ENCODE measurements at regions not wholly inside any gene's neighbourhood (a gene's known extent, or its start where the extent isn't known, plus 50 kb on each side); places are given as distances from the start of the nearest gene placed in this dataset.

- Histone ChIP-seq H3K9ac (ENCODE audit: low read length) (no peak overlapping the region), H3K4me3 (ENCODE audit: low read length) (no peak overlapping the region), H3K4me2 (ENCODE audit: low read length) (no peak overlapping the region), H3K27ac (ENCODE audit: low read length) (no peak overlapping the region), H3K79me2 (replicated peaks; ENCODE audit: insufficient read depth, low read length) (no peaks in the 10 kb centered on the region), H2AFZ (ENCODE audit: low read depth, low read length) (no peak overlapping the region), H3K9me2 (ENCODE audit: insufficient read depth, low read length) (no peaks in the 10 kb centered on the region), H3F3A (ENCODE audit: insufficient read depth, low read length, poor library complexity, severe bottlenecking) (no peaks in the 10 kb centered on the region), H3K27me3 (ENCODE audit: insufficient read depth, low read depth, low read length) (no peaks in the 10 kb centered on the region), H3K9me3 (ENCODE audit: low read length) (no peaks in the 10 kb centered on the region), H4K20me1 (ENCODE audit: insufficient read depth) (no peaks in the 10 kb centered on the region), H3K36me3 (ENCODE audit: insufficient read depth, low read length) (no peaks in the 10 kb centered on the region)
- no peak for TF ChIP-seq EP300 (conservative IDR thresholded peaks at IDR 0.05; ENCODE audit: poor library complexity, severe bottlenecking)
- TF ChIP-seq MXI1 (conservative IDR thresholded peaks at IDR 0.05; ENCODE audit: poor library complexity, severe bottlenecking), result no peak
- TF ChIP-seq SMC3 (conservative IDR thresholded peaks at IDR 0.05; ENCODE audit: poor library complexity), result no peak
- no peak for TF ChIP-seq POLR2AphosphoS5 (IDR thresholded peaks at IDR 0.05)
- TF ChIP-seq RAD21 (conservative IDR thresholded peaks at IDR 0.05), result no peak
- TF ChIP-seq, protein P1, sequence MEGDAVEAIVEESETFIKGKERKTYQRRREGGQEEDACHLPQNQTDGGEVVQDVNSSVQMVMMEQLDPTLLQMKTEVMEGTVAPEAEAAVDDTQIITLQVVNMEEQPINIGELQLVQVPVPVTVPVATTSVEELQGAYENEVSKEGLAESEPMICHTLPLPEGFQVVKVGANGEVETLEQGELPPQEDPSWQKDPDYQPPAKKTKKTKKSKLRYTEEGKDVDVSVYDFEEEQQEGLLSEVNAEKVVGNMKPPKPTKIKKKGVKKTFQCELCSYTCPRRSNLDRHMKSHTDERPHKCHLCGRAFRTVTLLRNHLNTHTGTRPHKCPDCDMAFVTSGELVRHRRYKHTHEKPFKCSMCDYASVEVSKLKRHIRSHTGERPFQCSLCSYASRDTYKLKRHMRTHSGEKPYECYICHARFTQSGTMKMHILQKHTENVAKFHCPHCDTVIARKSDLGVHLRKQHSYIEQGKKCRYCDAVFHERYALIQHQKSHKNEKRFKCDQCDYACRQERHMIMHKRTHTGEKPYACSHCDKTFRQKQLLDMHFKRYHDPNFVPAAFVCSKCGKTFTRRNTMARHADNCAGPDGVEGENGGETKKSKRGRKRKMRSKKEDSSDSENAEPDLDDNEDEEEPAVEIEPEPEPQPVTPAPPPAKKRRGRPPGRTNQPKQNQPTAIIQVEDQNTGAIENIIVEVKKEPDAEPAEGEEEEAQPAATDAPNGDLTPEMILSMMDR (IDR thresholded peaks at IDR 0.05; ENCODE audit: poor library complexity, severe bottlenecking), result no peak
- TF ChIP-seq EZH2 (IDR thresholded peaks at IDR 0.05; ENCODE audit: borderline replicate concordance, insufficient read depth, low read length, poor library complexity, severe bottlenecking), result no peak
- no peak for TF ChIP-seq TAF1 (IDR thresholded peaks at IDR 0.05; ENCODE audit: low read depth)
- TF ChIP-seq REST (IDR thresholded peaks at IDR 0.05; ENCODE audit: borderline replicate concordance), result no peak
Observed at GRCh38 chr3:43818229-43818628, 127.5 kb downstream of the ABHD5 start.

DNA sequence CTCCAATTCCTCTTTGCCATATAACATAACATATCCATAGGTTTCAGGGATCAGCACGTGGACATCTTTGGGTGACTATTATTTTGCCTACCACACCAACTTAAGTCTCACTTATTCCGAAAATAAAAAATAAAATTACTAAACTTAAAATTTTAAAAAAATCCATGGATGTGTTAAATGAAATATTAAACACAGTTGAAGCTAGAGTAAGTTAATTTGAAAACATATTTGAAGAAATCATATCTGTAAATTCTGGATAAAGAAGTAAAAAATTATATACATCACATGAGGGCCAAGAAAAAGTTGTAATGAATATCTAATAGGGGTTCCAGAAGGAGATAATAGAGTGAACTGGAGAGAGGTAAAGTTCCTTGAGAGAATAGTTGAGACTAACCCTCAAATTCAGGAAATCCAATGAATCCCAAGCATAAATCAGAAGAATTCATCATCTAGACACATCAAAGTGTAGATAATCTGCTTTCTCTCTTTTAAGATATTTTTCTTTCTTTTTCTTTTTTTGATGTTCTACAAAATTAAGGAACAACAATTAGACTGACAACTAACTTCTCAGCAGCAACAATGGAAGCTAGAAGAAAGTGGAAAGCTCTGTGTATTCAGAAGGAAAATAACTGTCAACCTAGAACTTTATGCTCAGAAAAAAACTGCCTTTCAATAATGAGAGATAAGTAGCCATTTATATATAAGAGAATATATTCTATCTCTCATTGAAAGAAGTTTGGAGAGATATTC, 147.4 kb downstream of the ABHD5 start:
- no peak overlapping the region for H3K4me3 ChIP-seq (ENCODE audit: low read length)
- H3K27me3 ChIP-seq (ENCODE audit: insufficient read depth, low read depth, low read length), result no peaks in the 10 kb centered on the region
- H3K36me3 ChIP-seq (ENCODE audit: insufficient read depth, low read length), result no peaks in the 10 kb centered on the region
- H3K27ac ChIP-seq (ENCODE audit: low read length), result no peak overlapping the region
- no peaks in the 10 kb centered on the region for H3F3A ChIP-seq (ENCODE audit: insufficient read depth, low read length, poor library complexity, severe bottlenecking)
- H3K9ac ChIP-seq (ENCODE audit: low read length), result no peak overlapping the region
- TF ChIP-seq SMC3 (conservative IDR thresholded peaks at IDR 0.05; ENCODE audit: poor library complexity), result no peak
- TF ChIP-seq, protein P1 (IDR thresholded peaks at IDR 0.05; ENCODE audit: poor library complexity, severe bottlenecking), result no peak
- TF ChIP-seq EZH2 (IDR thresholded peaks at IDR 0.05; ENCODE audit: borderline replicate concordance, insufficient read depth, low read length, poor library complexity, severe bottlenecking), result no peak
- TF ChIP-seq MXI1 (conservative IDR thresholded peaks at IDR 0.05; ENCODE audit: poor library complexity, severe bottlenecking), result no peak
- TF ChIP-seq RAD21 (conservative IDR thresholded peaks at IDR 0.05), result no peak
- no peak for TF ChIP-seq EP300 (conservative IDR thresholded peaks at IDR 0.05; ENCODE audit: poor library complexity, severe bottlenecking)
- no peak for TF ChIP-seq TAF1 (IDR thresholded peaks at IDR 0.05; ENCODE audit: low read depth)
- no peak for TF ChIP-seq POLR2AphosphoS5 (IDR thresholded peaks at IDR 0.05)
- no peak for TF ChIP-seq REST (IDR thresholded peaks at IDR 0.05; ENCODE audit: borderline replicate concordance)
- no peaks in the 10 kb centered on the region for H3K9me3 ChIP-seq (ENCODE audit: low read length)
- H2AFZ ChIP-seq (ENCODE audit: low read depth, low read length), result no peak overlapping the region
- H4K20me1 ChIP-seq (ENCODE audit: insufficient read depth), result no peaks in the 10 kb centered on the region
- no peaks in the 10 kb centered on the region for H3K79me2 ChIP-seq (replicated peaks; ENCODE audit: insufficient read depth, low read length)
- H3K4me2 ChIP-seq (ENCODE audit: low read length), result no peak overlapping the region
- H3K9me2 ChIP-seq (ENCODE audit: insufficient read depth, low read length), result no peaks in the 10 kb centered on the region

Data from neural cell (in vitro differentiated cells).